ENCODE measurements at regions not wholly inside any gene's neighbourhood (a gene's known extent, or its start where the extent isn't known, plus 50 kb on each side); places are given as distances from the start of the nearest gene placed in this dataset.

DNA sequence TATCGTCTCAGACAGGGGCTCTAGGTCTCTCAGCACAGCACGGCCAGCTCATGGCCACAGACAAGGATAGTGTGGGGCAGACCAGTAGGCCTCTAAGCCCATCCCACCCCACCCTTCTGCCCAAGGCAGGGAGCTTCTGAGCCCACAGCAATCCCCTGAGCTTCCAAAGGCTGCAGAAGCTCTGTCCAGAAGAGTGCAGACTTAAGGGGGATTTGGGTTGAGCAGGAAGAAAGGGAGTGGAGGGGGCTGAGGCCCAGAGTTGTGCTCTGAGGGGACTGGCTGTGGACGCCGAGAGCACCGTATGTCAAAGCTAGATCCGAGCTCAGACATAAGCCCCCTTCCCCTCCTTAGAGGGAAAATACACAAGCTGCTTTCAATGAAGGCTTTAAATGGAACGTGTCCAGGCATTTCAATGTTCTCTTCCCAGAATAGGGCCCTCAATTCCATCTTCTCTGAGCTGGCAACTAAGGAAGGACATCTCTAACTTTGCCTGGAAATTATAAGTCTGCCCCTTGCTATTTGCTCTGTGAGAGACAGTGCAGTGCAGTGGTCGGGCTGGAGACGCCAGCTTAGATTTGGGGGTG lies 116.4 kb upstream of the RPL38 start:
- TF ChIP-seq EZH2 (IDR thresholded peaks at IDR 0.05; ENCODE audit: borderline replicate concordance, low read length), result no peak
- TF ChIP-seq, protein P1, sequence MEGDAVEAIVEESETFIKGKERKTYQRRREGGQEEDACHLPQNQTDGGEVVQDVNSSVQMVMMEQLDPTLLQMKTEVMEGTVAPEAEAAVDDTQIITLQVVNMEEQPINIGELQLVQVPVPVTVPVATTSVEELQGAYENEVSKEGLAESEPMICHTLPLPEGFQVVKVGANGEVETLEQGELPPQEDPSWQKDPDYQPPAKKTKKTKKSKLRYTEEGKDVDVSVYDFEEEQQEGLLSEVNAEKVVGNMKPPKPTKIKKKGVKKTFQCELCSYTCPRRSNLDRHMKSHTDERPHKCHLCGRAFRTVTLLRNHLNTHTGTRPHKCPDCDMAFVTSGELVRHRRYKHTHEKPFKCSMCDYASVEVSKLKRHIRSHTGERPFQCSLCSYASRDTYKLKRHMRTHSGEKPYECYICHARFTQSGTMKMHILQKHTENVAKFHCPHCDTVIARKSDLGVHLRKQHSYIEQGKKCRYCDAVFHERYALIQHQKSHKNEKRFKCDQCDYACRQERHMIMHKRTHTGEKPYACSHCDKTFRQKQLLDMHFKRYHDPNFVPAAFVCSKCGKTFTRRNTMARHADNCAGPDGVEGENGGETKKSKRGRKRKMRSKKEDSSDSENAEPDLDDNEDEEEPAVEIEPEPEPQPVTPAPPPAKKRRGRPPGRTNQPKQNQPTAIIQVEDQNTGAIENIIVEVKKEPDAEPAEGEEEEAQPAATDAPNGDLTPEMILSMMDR (IDR thresholded peaks at IDR 0.05; ENCODE audit: low read length), result no peak
- no peaks in the 10 kb centered on the region for H3K79me2 ChIP-seq (ENCODE audit: insufficient read depth, low read length)
- no peak overlapping the region for H3K4me3 ChIP-seq (ENCODE audit: low read depth, low read length, poor library complexity, severe bottlenecking)
- no peaks in the 10 kb centered on the region for H3F3A ChIP-seq (ENCODE audit: insufficient read depth, low read length)
- no peaks in the 10 kb centered on the region; the same call in 1 of the 2 replicates for H3K36me3 ChIP-seq (ENCODE audit: insufficient read depth, low read length)
- peaks cover 6% of the 10 kb centered on the region; the same call in 1 of the 2 replicates for H3K9me3 ChIP-seq (ENCODE audit: low read length)
- no peak overlapping the region for H3K27ac ChIP-seq (ENCODE audit: low read depth, low read length, poor library complexity, severe bottlenecking)
- no peak overlapping the region for H2AFZ ChIP-seq (ENCODE audit: low read length)
- H3K4me2 ChIP-seq (ENCODE audit: low read length), result no peak overlapping the region
- H3K4me1 ChIP-seq (ENCODE audit: insufficient read depth, low read length, severe bottlenecking), result no peaks in the 10 kb centered on the region
- no peaks in the 10 kb centered on the region for H3K9me2 ChIP-seq (ENCODE audit: low read depth, low read length)
- no peaks in the 10 kb centered on the region for H4K20me1 ChIP-seq (ENCODE audit: insufficient read depth, low read length)
- H3K9ac ChIP-seq (ENCODE audit: low read length), result no peak overlapping the region
- no peaks in the 10 kb centered on the region for H3K27me3 ChIP-seq (ENCODE audit: insufficient read depth, low read length)

DNA sequence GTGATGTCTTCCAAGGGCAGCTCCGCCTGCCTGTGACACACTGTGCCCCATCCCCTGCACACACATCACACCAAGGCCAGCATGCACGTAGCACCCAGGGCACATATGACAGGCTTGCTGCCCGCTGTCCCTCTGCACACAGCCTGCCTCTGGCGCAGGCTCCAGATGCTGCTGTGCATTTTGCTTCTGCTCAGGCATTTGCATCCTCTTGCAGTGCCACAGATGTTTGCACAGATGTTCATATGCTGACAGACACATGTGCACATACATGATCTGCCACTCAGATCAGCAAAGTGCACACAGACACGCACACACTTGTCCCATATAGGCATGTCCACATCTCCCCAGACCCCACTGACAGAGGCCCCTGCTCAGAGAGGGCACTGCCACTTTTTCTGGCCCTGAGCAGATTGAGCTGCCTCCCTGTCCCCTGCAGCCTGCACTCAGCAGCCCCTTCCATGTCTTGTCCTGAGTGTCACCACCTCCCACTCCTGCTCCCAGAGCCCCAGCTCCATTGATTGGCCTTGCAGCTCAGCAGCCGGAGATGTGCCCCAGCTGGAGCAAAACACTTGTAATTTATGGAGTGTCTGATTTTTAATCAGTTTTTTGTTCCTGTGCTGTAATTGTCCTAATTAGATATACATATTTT lies 115.1 kb upstream of the RPL38 start:
- Histone ChIP-seq H3K27ac (ENCODE audit: low read depth, low read length, poor library complexity, severe bottlenecking) (no peak overlapping the region), H3K27me3 (ENCODE audit: insufficient read depth, low read length) (no peaks in the 10 kb centered on the region), H2AFZ (ENCODE audit: low read length) (no peak overlapping the region), H3K4me2 (ENCODE audit: low read length) (no peak overlapping the region), H3K9me2 (ENCODE audit: low read depth, low read length) (no peaks in the 10 kb centered on the region), H3K9me3 (ENCODE audit: low read length) (peaks cover 6% of the 10 kb centered on the region; the same call in 1 of the 2 replicates), H3K9ac (ENCODE audit: low read length) (no peak overlapping the region), H3F3A (ENCODE audit: insufficient read depth, low read length) (no peaks in the 10 kb centered on the region), H3K79me2 (ENCODE audit: insufficient read depth, low read length) (no peaks in the 10 kb centered on the region), H3K36me3 (ENCODE audit: insufficient read depth, low read length) (no peaks in the 10 kb centered on the region; the same call in 1 of the 2 replicates), H4K20me1 (ENCODE audit: insufficient read depth, low read length) (no peaks in the 10 kb centered on the region), H3K4me1 (ENCODE audit: insufficient read depth, low read length, severe bottlenecking) (no peaks in the 10 kb centered on the region), H3K4me3 (ENCODE audit: low read depth, low read length, poor library complexity, severe bottlenecking) (no peak overlapping the region)
- TF ChIP-seq EZH2 (IDR thresholded peaks at IDR 0.05; ENCODE audit: borderline replicate concordance, low read length), result no peak
- TF ChIP-seq, protein P1 (IDR thresholded peaks at IDR 0.05; ENCODE audit: low read length), result no peak

DNA sequence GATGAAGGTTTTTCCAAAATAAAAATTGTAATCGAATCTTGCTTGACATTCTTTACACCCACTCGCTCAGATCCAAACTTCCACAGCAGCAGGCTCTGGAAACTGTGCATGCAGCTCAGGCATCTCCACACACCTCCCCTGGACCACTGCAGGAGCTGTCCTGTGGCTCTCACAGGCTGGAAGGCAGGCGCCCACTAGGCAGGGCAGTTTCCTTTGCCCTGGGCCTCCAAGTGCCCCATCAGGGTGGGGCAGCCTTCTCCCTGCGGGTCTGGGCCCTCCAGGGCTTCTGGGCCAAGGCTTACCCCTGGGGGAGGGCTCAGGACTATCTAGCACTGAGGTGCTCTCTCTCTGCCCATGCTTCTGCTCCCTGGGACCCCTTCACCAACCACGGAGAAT lies 114.5 kb upstream of the RPL38 start:
- H3K36me3 ChIP-seq (ENCODE audit: insufficient read depth, low read length), result no peaks in the 10 kb centered on the region; the same call in 1 of the 2 replicates
- no peaks in the 10 kb centered on the region for H3K4me1 ChIP-seq (ENCODE audit: insufficient read depth, low read length, severe bottlenecking)
- H3F3A ChIP-seq (ENCODE audit: insufficient read depth, low read length), result no peaks in the 10 kb centered on the region
- no peaks in the 10 kb centered on the region for H3K9me2 ChIP-seq (ENCODE audit: low read depth, low read length)
- H3K27me3 ChIP-seq (ENCODE audit: insufficient read depth, low read length), result no peaks in the 10 kb centered on the region
- no peak overlapping the region for H2AFZ ChIP-seq (ENCODE audit: low read length)
- no peak overlapping the region for H3K4me2 ChIP-seq (ENCODE audit: low read length)
- no peaks in the 10 kb centered on the region for H4K20me1 ChIP-seq (ENCODE audit: insufficient read depth, low read length)
- TF ChIP-seq, protein P1 (IDR thresholded peaks at IDR 0.05; ENCODE audit: low read length), result no peak
- no peak for TF ChIP-seq EZH2 (IDR thresholded peaks at IDR 0.05; ENCODE audit: borderline replicate concordance, low read length)
- no peaks in the 10 kb centered on the region for H3K79me2 ChIP-seq (ENCODE audit: insufficient read depth, low read length)
- H3K9ac ChIP-seq (ENCODE audit: low read length), result no peak overlapping the region
- H3K27ac ChIP-seq (ENCODE audit: low read depth, low read length, poor library complexity, severe bottlenecking), result no peak overlapping the region
- H3K4me3 ChIP-seq (ENCODE audit: low read depth, low read length, poor library complexity, severe bottlenecking), result no peak overlapping the region
- H3K9me3 ChIP-seq (ENCODE audit: low read length), result peaks cover 6% of the 10 kb centered on the region; the same call in 1 of the 2 replicates

Measured in OCI-LY1 (cell line).